ENCODE measurements at regions not wholly inside any gene's neighbourhood (a gene's known extent, or its start where the extent isn't known, plus 50 kb on each side); places are given as distances from the start of the nearest gene placed in this dataset.

DNA sequence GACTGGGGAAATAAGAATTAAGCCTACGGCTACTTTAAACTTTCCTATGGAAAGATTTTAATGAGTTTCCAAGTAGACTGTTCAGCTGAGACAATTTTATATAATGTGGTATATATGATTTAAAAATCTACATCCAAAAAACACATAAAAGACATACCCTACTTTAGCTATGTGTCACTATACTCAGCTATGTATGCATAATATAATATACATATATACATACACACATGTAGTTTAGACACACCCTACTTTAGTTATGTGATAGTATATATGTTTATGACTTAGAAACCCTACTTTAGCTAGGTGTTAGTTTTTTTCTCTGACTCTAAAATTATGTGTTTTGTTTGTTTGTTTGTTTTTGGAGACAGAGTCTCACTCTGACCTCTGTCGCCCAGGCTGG is 100.5 kb upstream of the DAB2 start:
- DNase-seq, result no peak

- no peak for DNase-seq
These were observed 99.0 kb upstream of the DAB2 start for GRCh38 chr5:39523821-39524220.

- no peak for DNase-seq
These were observed 97.3 kb upstream of the DAB2 start for GRCh38 chr5:39521940-39522590.

GRCh38 chr5:39521098-39521860 is 96.5 kb upstream of the DAB2 start:
- DNase-seq, result no peak

- no peak for DNase-seq
These were observed 95.4 kb upstream of the DAB2 start for GRCh38 chr5:39520232-39520572.

DNA sequence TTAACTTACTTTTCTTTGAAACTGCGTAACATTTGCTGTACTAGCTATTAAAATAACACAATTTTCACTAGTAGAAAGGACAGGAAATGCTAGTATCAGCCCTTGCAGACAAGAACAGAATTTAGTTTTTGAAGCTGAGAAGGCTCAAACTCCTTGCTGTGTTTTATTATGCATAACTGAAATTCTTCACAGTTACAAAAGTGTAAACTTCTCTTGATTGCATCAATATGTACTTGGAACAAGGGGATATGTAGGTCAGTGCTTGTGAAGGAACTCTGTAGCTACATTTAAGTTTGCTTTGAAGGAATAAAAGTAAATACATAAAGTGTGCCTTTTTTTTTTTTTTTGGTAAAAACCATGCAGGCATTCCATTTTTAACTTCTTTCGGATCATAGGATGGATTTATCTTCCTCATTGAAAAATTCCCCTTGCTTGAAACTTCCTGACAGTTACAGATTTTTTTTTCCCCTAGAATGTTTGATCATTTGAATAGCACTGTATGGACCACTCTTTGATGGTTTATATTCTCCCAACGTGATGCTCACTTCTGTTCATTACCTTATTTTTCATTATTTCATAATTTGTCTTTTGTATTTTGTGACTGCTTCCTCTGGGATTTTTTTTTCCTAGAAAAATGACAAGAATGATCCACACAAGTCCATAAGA is 94.9 kb upstream of the DAB2 start:
- no peak for DNase-seq

GRCh38 chr5:39519079-39519478 is 94.3 kb upstream of the DAB2 start:
- no peak for DNase-seq

DNA sequence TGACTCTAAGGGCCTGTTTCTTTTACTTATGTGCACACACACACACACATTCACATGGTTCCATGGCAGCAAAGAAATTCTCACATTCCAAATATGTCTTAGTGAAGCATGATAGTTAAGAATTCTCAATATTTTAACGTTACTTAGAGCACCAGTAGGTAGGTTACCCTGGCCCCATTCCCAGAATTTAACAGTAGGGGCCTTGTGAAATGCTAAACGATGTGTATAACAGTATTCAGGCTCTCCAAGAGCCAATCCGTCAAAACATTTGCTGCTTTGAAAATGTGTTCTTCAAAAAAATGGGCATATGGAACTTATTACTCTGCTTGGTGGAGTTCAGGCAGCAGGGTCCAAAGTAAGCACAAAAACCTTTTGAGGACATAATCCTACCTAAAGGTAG is 93.7 kb upstream of the DAB2 start:
- DNase-seq, result no peak

GRCh38 chr5:39517800-39518199 is 93.0 kb upstream of the DAB2 start:
- DNase-seq, result no peak

GRCh38 chr5:39515881-39516280 is 91.1 kb upstream of the DAB2 start:
- DNase-seq, result no peak

DNA sequence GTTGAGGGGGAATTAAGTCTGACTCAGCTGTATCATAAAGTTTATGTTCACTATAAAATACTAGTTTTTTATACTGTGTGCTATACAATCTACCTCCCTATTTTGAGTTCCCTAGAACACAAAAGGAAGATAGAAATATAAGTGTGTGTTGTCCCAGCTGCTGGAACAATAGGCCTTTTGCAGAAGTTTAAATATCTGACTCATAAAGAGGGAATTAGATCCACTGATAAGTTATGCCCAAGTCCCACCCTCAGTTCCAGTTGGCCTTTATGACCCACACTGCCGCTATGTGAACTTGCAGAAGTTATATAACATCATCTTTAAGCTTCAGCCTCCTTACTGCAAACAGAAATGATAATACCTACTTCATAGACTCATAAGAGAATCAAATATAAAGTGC is 88.5 kb upstream of the DAB2 start:
- DNase-seq, result no peak

GRCh38 chr5:39506211-39506610 is 81.4 kb upstream of the DAB2 start:
- no peak for DNase-seq

GRCh38 chr5:39505791-39506190 is 81.0 kb upstream of the DAB2 start:
- no peak for DNase-seq

- no peak for DNase-seq
These were observed 80.6 kb upstream of the DAB2 start for GRCh38 chr5:39505363-39505762.

GRCh38 chr5:39503155-39503554 is 78.4 kb upstream of the DAB2 start:
- DNase-seq, result no peak

DNA sequence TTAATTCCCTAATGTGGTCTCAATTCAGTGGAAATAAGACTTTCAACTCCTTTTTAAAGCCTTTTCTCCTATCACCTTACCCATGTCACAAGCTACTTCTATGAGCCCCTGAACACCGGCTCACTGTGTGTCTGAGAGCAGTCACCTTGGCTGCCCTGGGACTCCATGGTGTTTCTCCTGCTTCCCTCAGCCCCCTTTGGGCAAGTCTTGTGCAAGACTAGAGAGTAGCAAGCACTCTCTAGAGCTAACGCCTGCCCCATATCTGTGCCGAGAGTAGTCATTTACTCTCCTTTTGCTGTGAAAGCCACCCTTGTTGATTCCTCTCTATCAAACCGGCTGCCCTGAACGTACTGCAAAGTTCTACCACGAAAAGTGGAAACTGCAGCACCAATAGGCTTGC is 77.9 kb upstream of the DAB2 start:
- DNase-seq, result no peak

DNA sequence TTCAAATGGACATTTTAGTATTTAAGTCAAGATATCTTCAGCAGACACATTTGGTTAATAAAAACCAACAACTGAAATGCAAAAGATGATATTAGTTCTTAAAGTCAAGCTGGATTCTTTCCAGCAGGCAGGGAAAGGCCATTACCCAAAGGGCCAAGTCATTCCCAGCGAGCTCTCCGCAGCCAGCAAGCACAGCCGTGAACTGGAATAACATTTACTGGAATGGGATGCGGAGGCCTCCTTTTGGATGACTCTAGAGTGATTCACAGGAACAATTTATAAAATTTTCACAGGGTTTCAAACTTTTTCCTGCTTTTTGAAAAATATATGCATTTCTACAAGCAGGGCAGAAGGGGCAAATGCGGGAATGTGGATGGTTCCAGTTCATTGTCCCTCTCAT is 76.6 kb upstream of the DAB2 start:
- no peak for DNase-seq

GRCh38 chr5:39500551-39501175 is 75.9 kb upstream of the DAB2 start:
- DNase-seq, result no peak

- no peak for DNase-seq
These were observed 73.6 kb upstream of the DAB2 start for GRCh38 chr5:39498278-39498952.

GRCh38 chr5:39497322-39497721 is 72.5 kb upstream of the DAB2 start:
- DNase-seq, result no peak

DNA sequence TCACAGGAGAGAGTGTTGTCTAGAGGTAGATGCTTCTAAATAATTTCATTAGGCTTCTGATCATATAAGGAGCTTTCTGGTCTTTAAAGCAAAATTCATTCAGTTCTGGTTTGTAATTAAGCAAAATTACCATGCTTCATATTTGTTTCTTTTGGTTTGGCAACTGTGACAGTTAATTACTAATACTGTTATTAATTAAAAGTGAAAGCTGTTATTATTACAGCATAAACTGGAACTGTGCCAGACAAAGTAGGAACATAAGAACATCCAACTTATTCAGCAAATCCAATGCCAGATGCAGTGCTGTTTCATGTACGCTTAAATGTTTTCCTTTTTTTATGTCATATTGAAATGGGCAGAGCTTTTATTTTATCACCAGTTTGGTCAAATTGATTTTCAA is 70.4 kb upstream of the DAB2 start:
- DNase-seq, result no peak

DNA sequence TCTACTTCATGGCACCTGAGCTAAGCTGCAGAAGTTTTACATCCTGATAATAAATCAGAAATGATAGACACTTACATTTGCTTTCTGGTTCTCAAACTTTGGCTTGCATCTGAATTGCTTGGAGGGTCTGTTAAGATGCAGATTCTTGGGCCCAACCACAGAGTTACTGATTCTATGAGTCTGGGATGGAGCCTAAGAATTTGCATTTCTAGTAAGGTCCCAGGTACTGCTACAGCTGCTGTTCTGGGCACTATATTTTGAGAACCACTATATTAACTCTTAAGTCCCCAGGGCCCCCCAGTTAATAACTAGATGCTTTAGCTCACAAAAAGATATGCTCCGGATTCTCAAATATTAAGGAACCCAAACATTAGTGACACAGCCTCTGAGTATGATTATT is 69.8 kb upstream of the DAB2 start:
- DNase-seq, result no peak

DNA sequence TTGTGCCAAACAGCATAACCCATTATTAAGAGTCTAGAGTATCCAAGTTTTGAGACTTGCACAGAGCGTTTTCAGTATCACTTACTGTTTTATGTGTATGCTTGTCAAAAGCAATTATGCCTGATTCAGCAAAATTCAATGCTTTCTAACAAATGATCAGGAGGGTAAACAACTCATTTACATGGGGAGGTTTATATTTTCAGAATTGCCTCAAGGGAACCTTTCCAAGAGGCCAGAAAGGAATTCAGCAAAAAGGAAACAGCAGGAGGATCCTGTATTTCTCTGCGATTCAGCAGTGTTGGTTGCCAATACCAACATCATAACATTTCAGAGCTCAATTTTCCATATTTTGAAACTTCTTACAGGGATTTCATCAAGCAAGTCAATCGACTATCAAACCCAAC is 69.3 kb upstream of the DAB2 start:
- DNase-seq, result no peak
